ENCODE measurements at regions not wholly inside any gene's neighbourhood (a gene's known extent, or its start where the extent isn't known, plus 50 kb on each side); places are given as distances from the start of the nearest gene placed in this dataset.

DNA sequence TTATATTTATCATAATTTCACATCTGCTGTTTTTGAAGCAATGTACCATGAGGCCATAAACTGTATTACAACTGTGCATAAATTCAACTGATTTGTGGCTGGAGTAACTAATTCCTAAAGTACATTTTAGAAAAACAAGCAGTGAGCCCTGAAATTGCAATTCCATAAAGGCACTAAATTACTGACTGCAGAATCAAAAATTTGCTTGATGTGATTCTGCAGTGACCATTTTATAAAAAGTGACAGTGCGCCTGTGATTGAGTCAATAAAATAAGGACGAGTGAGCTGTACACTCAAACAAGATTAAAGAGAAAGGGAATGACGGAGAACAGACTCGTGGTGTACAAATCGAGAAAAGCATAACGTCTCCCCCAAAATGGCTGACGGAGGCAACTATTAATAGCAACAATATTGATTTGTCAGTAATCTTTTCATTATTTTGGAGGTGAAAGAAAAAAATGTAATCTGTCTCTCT, 121.4 kb upstream of the MEIS2 start:
- H3K4me3 ChIP-seq (replicated peaks; ENCODE audit: low read depth, low read length): no peak overlapping the region
- TF ChIP-seq, protein P1, sequence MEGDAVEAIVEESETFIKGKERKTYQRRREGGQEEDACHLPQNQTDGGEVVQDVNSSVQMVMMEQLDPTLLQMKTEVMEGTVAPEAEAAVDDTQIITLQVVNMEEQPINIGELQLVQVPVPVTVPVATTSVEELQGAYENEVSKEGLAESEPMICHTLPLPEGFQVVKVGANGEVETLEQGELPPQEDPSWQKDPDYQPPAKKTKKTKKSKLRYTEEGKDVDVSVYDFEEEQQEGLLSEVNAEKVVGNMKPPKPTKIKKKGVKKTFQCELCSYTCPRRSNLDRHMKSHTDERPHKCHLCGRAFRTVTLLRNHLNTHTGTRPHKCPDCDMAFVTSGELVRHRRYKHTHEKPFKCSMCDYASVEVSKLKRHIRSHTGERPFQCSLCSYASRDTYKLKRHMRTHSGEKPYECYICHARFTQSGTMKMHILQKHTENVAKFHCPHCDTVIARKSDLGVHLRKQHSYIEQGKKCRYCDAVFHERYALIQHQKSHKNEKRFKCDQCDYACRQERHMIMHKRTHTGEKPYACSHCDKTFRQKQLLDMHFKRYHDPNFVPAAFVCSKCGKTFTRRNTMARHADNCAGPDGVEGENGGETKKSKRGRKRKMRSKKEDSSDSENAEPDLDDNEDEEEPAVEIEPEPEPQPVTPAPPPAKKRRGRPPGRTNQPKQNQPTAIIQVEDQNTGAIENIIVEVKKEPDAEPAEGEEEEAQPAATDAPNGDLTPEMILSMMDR (IDR thresholded peaks at IDR 0.05; ENCODE audit: low read depth, low read length, missing control alignments): no peak
- no peak for DNase-seq (ENCODE audit: extremely low read depth, low read depth)

DNA sequence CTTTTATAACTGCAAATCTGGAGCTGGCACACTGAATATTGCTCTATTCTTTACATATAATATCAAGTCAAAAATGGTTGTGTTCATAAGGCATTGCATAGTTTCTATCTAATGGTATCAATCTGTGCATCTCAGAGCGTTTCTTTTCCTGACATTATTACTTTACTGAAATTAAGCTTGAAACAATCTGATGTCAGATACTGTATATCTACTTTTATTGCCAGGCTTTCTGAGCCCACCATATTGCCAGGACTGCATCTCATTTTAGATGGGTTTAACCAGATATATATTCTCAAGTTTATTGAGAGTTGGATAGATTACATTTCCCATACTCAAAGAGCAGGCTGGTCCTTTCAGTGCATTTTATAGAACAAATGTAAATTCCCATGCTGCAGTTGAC, 122.7 kb upstream of the MEIS2 start:
- TF ChIP-seq, protein P1 (IDR thresholded peaks at IDR 0.05; ENCODE audit: low read depth, low read length, missing control alignments): no peak
- DNase-seq (ENCODE audit: extremely low read depth, low read depth): no peak
- H3K4me3 ChIP-seq (replicated peaks; ENCODE audit: low read depth, low read length): no peak overlapping the region

DNA sequence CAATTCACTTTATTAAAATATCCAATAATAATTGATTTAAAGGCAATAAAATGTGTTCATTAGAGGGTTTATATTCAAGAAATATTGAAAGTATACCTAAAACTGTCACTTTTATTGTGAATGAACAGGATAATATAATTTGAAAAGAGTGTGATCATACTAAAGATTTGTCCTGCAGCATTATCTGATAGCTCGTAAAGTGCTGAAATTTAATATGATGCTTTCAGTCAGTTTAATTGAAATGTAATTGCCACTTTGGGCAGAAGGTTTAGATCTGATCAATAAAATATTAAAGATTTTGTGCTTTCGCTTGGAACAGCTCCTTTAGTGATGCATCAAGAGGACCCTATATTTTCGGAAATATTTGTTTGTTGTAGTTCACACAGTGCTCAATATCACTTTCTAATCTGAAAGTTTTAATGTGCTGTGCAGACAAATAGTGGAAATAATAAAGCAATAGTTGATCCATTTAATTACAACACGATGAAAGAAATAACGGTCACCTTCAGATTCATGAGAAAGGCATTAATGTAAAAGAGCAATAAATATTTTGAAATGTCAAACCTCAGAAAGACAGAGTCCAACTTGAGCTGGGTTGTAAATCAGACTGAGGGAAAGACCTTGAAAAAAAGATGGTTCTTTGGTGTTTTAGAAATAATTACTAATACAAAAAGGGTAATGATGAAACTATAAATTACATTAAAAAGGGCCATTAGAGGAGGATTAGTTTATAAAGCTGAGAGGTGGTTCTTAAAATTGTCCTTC, 129.7 kb upstream of the MEIS2 start:
- DNase-seq (ENCODE audit: extremely low read depth, low read depth): no peak
- H3K4me3 ChIP-seq (replicated peaks; ENCODE audit: low read depth, low read length): no peak overlapping the region
- TF ChIP-seq, protein P1 (IDR thresholded peaks at IDR 0.05; ENCODE audit: low read depth, low read length, missing control alignments): no peak

DNA sequence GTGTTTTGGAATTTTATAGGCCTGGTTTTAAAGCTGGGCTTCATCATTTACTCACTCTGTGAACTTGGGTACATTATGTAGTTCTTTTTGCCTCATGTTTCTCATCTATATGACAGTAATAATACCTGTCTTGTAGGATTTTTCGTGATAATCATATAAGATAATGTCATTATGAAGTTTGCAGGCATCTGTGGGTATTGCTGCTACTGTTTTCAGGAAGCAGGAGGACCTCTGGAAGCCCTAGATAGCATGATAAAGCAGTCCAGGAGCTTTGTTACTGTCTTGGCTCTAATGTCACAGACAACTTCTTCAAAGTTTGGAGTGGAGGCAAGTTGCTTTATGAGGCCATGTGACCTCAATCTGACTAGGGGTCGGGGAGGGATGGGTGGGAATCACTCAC, 145.0 kb upstream of the MEIS2 start:
- DNase-seq (ENCODE audit: extremely low read depth, low read depth): no peak
- TF ChIP-seq, protein P1 (IDR thresholded peaks at IDR 0.05; ENCODE audit: low read depth, low read length, missing control alignments): no peak
- H3K4me3 ChIP-seq (replicated peaks; ENCODE audit: low read depth, low read length): no peak overlapping the region

DNA sequence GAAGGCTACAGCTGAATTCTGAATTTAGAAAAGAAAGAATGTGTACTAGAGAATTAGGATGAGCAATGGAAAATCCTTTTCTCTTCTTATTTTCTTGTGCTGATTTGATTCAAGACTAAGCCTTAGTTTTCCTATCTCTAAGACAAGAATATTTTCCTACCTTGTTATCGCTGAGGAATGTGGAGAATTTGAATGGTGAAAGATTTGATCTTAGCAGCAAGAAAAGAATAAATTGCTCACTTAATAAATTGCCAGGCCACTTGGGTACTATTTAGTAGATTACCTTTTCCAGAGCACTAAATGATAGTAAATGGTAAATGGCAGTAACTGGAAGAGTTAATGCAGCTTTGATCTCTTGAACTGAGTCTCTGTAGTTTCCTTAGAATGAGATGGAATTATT, 145.7 kb upstream of the MEIS2 start:
- TF ChIP-seq, protein P1 (IDR thresholded peaks at IDR 0.05; ENCODE audit: low read depth, low read length, missing control alignments): no peak
- H3K4me3 ChIP-seq (replicated peaks; ENCODE audit: low read depth, low read length): no peak overlapping the region
- DNase-seq (ENCODE audit: extremely low read depth, low read depth): no peak

DNA sequence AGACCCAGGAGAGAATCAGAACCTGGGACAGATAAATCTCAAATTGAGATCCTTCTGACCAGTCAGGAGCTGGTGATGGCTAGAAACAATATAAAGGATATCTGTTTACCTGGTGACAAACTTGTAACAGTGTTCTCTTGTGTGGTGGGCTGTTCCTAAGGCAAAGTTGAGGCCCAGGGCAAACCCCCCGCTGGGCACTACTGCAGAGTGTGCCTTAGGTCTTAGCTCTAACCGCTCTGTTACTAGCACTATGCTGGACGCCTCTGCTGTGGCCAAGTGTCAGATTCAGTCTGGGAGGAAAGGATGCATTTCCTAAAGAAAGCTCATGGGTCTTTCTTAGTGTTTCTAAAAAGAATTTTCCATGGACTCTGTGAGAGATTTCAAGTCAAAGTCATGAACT, 146.5 kb upstream of the MEIS2 start:
- no peak overlapping the region for H3K4me3 ChIP-seq (replicated peaks; ENCODE audit: low read depth, low read length)
- TF ChIP-seq, protein P1 (IDR thresholded peaks at IDR 0.05; ENCODE audit: low read depth, low read length, missing control alignments): no peak
- DNase-seq (ENCODE audit: extremely low read depth, low read depth): no peak
